HG03095 (cell line): ENCODE measurements at regions not wholly inside any gene's neighbourhood (a gene's known extent, or its start where the extent isn't known, plus 50 kb on each side); places are given as distances from the start of the nearest gene placed in this dataset.
A peak's percentile ranks its signal among the peaks of the same experiment; 100 is the strongest.
"Not testable (repeated sequence)": the region's sequence is repeated elsewhere in the genome, so short reads cannot be mapped to it uniquely, and the experiment has no call there.

Source experiments
- ATAC-seq: cut with Tn5 transposase; IDR thresholded peaks from one replicate; pipeline ENCODE4 v1.9.1; 2021; ENCODE audit warnings: moderate library complexity; ENCODE audit not compliant: unreplicated experiment

DNA sequence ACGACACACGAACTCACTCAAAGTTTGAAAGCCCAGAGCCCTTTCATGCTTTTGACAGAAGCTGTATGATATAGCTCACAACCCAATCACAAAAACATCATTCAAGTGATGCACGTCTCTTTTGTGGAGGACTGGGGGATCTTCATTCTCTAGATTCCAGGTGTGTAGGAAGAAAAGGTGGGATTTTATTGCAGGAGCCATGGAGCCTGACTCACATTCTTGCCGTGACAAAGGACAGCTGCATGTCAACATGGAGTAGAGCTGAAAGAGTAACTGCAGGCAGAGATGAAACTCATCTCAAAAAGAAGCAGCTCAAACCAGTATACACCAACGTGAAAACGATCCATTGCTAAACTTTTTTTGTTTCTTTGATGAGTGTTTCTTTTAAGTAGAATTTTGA lies 50.9 kb upstream of the PDE1A start:
- no peak for ATAC-seq

GRCh38 chr2:182481676-182482075 lies 54.8 kb upstream of the PDE1A start:
- ATAC-seq = no peak

GRCh38 chr2:182482511-182482910 lies 55.7 kb upstream of the PDE1A start:
- no peak for ATAC-seq

- no peak for ATAC-seq
Observed at GRCh38 chr2:182496596-182496995, 69.8 kb upstream of the PDE1A start.

DNA sequence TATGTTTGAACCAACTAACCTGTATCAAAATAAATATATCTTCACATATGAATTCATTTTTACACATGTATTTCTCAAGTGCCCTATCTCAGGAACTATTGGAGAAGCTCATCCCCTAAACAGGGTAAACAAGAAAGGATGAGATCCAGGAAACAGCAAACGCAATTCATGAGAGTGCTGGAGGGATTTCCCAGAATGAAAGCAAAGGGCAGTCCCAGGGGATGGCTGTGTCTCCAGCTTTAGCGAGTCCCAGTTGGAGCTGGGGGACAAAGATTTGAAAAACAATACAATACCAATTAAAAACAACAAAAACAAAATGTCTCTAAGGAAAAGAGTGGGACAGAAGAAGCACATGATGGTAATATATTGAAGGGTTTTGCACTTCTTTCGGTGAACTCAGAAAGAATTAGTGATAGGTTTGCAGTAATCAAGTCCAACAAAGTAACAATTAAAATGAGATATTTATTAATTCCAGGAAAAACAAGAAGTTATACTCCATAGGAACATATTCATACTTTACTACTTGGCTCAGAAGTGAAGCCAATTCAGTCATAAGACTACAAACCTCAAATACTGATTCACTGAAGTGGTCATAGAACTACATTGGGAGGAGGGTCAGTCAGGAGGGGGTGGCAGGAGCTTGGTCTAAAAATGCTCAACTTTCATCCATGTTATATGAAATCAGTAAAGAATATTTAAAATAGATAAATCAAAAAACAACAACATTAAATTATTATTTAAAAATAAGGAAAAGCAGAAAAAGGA lies 73.1 kb upstream of the PDE1A start:
- no peak for ATAC-seq

DNA sequence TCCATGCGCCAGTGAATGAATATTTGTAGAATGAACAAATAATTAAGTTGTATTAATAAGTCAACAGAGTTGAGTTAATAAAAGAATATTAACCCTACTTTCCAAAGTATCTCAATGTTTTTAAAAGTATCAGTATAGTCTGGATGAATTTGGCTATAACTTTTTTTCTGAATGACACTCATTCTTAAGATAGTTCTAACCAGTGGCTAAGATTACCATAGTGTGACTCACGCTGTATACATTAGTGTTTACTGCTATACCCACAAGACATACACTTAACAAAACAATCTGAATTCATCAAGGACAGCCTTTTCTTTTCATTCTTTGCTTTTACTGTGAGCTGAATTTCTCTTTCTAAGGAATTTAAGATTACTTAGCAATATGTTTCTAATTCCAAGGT lies 77.0 kb upstream of the PDE1A start:
- ATAC-seq = no peak

DNA sequence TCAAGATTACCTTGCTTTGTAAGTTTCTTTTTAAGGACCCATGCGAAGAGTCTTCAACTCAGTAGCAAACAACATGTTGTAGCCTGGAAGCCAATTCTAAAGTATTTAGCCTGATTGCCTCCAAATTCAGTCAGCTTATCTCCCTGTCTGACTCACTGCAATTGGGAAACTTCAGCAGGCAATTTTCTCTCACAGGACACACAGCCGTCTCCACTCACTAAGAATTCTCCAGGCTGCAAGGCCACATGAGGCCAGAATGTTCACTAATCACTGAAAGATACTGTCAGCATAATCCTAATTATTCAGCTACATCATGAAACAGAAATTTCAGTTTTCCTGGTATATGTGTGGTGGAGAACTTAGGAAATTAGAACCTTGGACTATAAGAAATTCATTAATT lies 78.1 kb upstream of the PDE1A start:
- ATAC-seq = no peak

GRCh38 chr2:182506606-182507005 lies 79.8 kb upstream of the PDE1A start:
- no peak for ATAC-seq

DNA sequence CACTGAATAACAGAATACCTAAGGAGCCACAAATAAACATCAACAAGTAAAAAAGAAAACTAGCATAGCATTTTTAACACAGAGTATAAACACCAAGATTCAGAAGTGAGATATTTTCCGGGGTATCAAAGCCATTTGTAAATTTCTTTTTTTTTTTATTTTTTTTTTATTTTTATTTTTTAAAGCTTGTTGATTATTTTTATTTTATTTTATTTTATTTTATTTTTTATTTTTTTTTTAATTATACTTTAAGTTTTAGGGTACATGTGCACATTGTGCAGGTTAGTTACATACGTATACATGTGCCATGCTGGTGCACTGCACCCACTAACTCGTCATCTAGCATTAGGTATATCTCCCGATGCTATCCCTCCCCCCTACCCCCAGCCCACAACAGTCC lies 81.7 kb upstream of the PDE1A start:
- ATAC-seq = not testable (repeated sequence)

GRCh38 chr2:182509216-182509615 lies 82.4 kb upstream of the PDE1A start:
- ATAC-seq = no peak

GRCh38 chr2:182521453-182522404 lies 94.9 kb upstream of the PDE1A start:
- ATAC-seq = no peak

DNA sequence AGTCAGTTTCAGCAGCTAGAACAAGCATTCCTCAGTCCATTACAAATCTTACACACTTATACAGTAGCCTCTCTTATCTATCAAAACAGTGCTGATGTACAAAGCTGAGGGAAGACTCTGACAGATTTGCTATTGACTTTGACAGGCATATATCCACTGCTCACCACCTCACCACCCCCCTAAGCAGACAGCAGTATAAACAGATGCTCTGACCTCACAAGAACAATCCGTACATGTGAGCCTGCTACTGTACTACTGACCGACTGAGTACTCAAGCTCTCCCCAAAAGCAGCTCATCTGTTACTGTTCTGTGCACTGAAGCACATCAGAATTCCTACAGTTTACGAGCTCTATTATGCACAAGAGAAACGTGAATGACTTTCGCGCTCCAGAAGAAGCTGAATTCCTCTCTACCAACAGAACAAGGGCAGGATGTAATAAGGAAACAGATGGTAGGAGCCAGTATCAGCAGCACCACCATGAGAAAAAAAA lies 95.6 kb upstream of the PDE1A start:
- ATAC-seq = no peak

- ATAC-seq = no peak
Observed at GRCh38 chr2:182522972-182523473, 96.2 kb upstream of the PDE1A start.

DNA sequence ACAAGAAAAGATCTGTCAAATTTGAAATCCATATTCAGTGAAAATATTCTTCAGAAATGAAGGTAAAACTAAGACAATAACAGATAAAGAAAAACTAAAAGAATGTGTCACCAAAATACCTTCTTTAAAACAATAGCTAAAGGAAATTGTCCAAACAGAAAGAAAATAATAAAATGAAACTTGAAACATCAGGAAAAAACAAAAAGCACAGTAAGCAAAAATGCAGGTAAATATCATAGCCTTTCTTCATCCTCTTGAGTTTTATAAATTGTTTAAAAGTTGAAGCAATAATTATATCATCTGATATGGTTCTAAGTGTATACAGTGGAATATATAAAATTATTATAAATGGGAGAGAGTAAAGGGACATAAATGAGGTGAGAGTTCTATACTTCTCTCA lies 103.8 kb upstream of the PDE1A start:
- ATAC-seq = no peak

- no peak for ATAC-seq
Observed at GRCh38 chr2:182540252-182540651, 113.4 kb upstream of the PDE1A start.

DNA sequence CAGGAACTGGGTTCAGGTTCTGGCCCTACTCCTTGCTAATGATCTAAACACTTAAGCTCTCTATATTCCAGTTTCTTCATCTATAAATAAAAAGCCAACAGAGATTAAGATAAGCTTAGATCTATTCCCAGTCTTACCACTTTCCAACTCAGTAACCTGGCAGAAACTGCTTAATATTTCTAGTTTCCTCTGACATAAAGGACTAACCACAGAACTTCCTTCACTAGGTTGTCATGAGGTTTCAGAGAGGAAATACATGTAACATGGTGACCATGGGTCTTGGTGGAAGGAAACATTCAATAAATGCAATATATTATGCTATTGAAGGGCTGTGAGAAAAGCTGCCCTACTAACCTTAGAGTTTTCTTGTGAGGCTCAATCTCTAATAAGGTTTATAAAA lies 114.4 kb upstream of the PDE1A start:
- peak; percentile 54 for ATAC-seq

DNA sequence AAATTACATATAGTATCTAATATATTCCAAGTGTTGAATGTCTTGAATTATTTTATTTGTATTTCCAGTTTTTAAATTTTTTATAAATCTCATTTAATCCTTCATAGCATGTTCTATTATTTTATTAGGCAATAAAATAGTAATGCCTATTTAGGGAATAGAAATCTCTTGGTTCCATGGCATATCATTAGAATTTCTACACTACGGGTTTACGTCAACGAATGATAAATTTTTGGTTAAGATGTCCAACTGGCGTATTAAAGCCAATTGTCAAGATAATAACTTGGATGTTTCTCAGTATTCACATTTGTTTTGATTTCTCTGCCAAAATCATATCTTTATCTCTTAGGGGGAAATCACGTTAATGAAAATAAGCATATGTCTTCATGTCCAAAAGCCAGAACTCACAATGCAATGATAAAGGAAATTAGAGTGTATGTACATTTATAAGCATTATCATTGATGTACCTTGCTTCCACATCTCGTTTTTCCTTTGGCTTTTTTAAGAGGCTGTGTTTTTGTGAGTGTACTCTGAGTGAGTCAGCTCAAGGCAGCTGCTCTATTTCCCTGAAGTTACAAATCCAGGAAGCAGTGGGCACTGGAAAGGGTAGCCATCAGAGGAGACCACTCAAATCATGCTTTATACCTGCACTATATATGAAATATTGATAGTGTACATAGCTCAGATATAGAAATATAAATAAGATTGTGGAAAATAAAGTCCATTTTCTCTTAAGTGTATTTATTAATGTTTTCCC lies 115.8 kb upstream of the PDE1A start:
- ATAC-seq = no peak

DNA sequence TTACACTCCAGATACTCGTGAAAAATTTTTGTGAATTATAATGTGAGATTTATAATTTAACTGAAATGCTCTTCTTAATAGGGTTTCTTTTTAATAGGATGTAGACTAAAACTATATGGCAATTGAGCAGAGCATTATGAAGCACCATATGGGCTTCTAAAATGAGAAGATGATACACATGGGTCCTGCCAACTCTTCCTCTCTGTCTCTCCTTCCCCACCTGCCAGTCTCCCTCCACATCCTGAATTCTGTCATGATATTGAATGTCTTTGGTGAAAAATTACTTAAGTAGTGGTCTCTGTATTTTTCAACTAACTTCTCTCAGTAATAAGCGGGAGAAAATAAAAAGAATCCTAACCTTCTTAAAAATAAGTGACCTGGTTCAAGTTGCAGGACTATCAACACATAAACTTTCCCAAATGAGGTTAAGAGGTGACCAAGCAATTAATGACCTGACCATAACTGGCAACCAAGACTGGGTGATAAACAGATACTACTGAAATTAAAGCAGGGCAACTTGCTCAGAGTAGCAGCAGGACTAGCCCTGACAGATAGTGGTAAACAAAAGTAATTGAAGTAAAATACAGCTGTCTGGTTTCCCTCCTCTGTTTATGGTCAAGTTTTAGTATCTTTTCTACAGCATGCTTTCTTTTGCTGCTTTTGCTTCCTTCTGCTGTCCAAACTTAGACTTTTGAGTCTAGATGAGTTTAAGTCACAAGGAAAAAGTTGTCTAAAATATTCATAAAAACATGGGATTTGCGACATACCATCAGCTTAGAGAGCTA lies 117.1 kb upstream of the PDE1A start:
- no peak for ATAC-seq

DNA sequence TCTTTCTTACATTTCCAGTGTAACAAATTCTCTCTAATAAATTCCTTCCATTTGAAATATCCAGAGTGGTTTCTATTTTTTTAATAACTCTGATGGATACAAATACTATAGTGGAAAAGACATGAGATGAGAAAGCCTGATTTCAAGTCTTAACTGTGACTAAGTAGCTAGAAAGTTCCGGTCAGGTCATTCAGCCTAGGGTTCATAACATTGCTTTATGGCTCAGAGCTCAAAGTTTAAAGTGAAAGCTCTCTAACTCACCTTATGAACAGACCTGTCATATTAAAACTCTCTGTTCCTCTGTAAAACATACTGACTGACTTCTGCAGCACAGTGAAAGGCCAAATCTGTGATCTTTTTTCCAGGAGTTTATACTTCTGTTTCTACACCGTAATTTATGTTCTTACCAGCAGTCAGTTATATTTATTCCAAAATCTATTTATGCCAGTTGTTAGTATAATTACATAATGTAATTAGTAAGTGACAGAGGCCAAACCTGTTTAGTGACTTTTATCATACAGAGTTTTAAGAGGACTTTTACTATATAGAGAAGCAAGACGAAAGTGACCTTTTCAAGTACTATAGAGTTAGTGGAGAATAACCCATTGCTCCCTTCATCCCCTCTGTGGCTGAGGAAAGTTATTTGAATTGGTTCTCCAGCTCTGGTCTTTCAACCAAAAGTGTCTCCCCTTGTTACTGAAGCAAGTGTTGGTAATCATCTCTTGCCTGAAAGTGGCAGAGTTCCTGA lies 118.8 kb upstream of the PDE1A start:
- peak; percentile 84 for ATAC-seq
